KMS-11 (cell line): ENCODE measurements at regions not wholly inside any gene's neighbourhood (a gene's known extent, or its start where the extent isn't known, plus 50 kb on each side); places are given as distances from the start of the nearest gene placed in this dataset.

Experiments
- H2AFZ ChIP-seq: fragments of 200-600 bp; sonication (generic); 2 replicates; pipeline ENCODE4 v1.6.1; 2016; ENCODE audit warnings: antibody characterized with exemption, mixed run types, low read depth
- H3K27ac ChIP-seq: fragments of 200-600 bp; sonication (generic); 2 replicates; pipeline ENCODE4 v1.6.1; 2016; ENCODE audit warnings: mild to moderate bottlenecking, mixed run types
- H3K27me3 ChIP-seq: fragments of 200-600 bp; sonication (generic); 2 replicates; pipeline ENCODE4 v1.6.1; 2017; ENCODE audit warnings: mild to moderate bottlenecking, low read depth, mixed run types, moderate library complexity; ENCODE audit not compliant: insufficient read depth
- H3K36me3 ChIP-seq: fragments of 200-600 bp; sonication (generic); 2 replicates; pipeline ENCODE4 v1.6.1; 2017; ENCODE audit warnings: mild to moderate bottlenecking, mixed run types; ENCODE audit not compliant: insufficient read depth
- H3K4me1 ChIP-seq: fragments of 200-600 bp; sonication (generic); 2 replicates; pipeline ENCODE4 v1.6.1; 2016; ENCODE audit warnings: mild to moderate bottlenecking, low read depth, mixed run types; ENCODE audit not compliant: poor library complexity, severe bottlenecking
- H3K4me2 ChIP-seq: fragments of 200-600 bp; sonication (generic); 2 replicates; pipeline ENCODE4 v1.7.0; 2016; ENCODE audit warnings: mild to moderate bottlenecking, mixed run types
- H3K4me3 ChIP-seq: fragments of 200-600 bp; sonication (generic); IDR thresholded peaks from 2 replicates; pipeline ENCODE4 v1.6.1; 2017; ENCODE audit warnings: low read depth, low read length, mixed read lengths; ENCODE audit not compliant: insufficient read depth
- H3K79me2 ChIP-seq: fragments of 200-600 bp; sonication (generic); 2 replicates; pipeline ENCODE4 v1.6.1; 2016; ENCODE audit warnings: low read depth, mixed run types; ENCODE audit not compliant: insufficient read depth
- H3K9ac ChIP-seq: fragments of 200-600 bp; sonication (generic); 2 replicates; pipeline ENCODE4 v1.6.1; 2016; ENCODE audit warnings: mild to moderate bottlenecking, mixed run types
- H4K20me1 ChIP-seq: fragments of 200-600 bp; sonication (generic); 2 replicates; pipeline ENCODE4 v1.6.1; 2016; ENCODE audit warnings: mild to moderate bottlenecking, mixed run types; ENCODE audit not compliant: insufficient read depth
- CTCF ChIP-seq: fragments of 200-600 bp; sonication (generic); conservative IDR thresholded peaks from 2 replicates; pipeline ENCODE4 v1.6.1; 2017; ENCODE audit warnings: low read depth, mild to moderate bottlenecking, antibody characterized with exemption, low read length, moderate library complexity, mixed read lengths

GRCh38 chr12:34205401-34205800 lies 183.1 kb downstream of the ALG10 start:
- Histone ChIP-seq H3K27me3 (no peaks in the 10 kb centered on the region), H3K9ac (no peak overlapping the region), H3K27ac (no peak overlapping the region), H3K4me3 (no peak overlapping the region), H3K79me2 (no peaks in the 10 kb centered on the region), H4K20me1 (no peaks in the 10 kb centered on the region), H2AFZ (no peak overlapping the region), H3K4me2 (no peak overlapping the region), H3K4me1 (no peaks in the 10 kb centered on the region), H3K36me3 (no peaks in the 10 kb centered on the region)
- no peak for TF ChIP-seq CTCF

DNA sequence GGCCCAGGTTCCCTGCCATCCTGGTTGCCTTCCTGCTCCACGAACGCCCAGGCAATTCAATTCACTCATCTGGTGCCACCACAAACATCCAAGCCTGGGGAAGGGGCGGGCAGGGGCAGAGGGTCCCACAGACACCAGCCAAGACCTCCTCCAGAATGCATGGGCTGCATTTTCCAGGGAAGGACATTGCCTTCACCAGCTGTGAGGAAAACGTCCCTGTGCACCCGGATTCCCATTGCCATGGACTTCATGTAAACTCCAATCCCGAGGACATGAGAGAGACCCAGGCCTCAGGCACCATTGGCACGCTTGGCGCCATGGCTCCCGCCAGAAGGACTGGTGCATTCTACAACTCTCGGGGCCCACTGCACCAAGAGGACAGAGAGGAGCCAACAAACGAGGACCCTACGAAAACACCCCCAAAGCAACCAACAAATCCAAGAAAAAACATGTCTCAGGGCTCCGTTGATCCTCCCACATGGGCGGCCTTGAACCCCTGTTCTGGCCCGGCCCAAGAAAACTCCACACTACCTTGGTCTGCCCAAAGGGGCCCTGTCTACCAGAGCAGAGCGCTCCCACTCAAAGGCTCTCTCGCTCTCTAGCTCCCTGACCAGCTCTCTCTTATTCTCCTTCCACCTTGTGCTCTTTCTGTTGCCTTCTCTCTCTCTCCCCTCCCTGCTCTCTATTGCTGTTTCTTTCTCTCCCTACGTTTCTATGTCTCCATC lies 183.9 kb downstream of the ALG10 start:
- Histone ChIP-seq H3K9ac (no peak overlapping the region), H3K4me1 (no peaks in the 10 kb centered on the region), H3K27me3 (no peaks in the 10 kb centered on the region), H3K79me2 (no peaks in the 10 kb centered on the region), H3K36me3 (no peaks in the 10 kb centered on the region), H3K27ac (no peak overlapping the region), H2AFZ (no peak overlapping the region), H3K4me3 (no peak overlapping the region), H3K4me2 (no peak overlapping the region), H4K20me1 (no peaks in the 10 kb centered on the region)
- TF ChIP-seq CTCF: no peak

DNA sequence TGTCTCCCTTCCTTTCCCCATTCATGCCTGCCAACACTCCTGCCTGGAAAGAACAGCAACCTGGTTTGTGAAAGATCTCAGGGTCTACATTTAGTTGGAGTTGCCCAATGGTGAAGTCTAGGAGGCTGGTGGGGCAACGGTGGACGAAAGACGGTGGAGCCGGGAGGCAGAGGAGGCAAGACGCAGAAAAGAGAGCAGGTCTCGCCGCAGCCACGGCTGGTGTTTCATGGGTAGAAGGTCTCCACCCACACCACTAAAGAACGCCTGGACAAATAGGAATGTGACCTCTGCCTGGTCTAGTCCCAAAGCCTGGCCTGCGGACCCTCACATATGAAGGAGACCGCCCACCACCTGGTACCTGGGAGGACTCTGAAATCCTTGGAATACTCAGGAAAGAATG lies 185.6 kb downstream of the ALG10 start:
- Histone ChIP-seq H3K27ac (no peak overlapping the region), H4K20me1 (no peaks in the 10 kb centered on the region), H3K9ac (no peak overlapping the region), H3K27me3 (no peaks in the 10 kb centered on the region), H3K36me3 (no peaks in the 10 kb centered on the region), H2AFZ (no peak overlapping the region), H3K4me1 (no peaks in the 10 kb centered on the region), H3K4me3 (no peak overlapping the region), H3K4me2 (no peak overlapping the region), H3K79me2 (no peaks in the 10 kb centered on the region)
- no peak for TF ChIP-seq CTCF

DNA sequence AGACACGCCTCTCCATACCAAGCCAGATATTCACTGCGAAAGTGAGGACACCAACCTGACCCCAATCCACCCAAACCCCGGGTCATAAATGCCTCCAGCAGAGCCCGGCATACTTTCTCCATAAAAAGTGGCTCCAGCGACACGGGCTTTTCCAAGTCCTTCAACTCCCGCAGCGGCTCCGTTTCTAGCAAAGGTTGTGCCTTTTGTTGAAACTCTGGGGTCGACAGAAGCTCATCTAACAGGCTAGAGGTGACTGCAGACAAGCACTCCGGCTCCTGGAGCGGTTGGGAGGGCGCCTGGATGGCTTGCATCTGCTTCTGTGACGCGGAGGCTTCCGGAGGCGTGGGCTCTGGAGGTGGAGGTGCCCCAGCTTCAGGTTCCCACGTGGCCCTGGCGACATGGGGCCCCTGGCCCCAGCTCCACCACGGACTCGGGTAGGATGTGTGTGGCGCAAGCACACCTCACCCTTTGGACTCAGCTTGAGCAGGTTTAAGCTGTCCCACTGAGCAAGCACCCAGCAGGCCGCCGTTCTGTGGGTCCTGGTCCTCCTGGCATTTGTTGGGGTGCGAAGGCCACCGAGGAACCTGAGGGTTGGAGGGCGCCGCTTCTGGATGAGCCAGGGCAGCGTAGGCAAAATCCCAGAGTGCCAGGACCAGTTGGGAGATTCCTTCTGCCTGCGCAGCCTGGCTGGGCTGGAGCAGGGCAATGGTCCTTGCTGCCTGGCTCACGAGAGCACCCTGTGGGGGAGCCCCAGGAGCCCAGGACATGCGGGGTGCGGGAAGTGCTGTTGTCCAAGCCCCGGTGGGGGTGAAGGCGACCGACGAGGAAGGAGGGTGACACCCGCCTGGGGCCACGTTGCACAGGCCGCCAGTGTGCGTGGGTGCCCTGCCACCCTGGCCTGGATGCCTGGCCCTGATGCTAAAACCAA lies 186.3 kb downstream of the ALG10 start:
- no peaks in the 10 kb centered on the region for H3K4me1 ChIP-seq
- H3K4me3 ChIP-seq: no peak overlapping the region
- no peaks in the 10 kb centered on the region for H3K36me3 ChIP-seq
- no peak overlapping the region for H3K4me2 ChIP-seq
- H3K27ac ChIP-seq: no peak overlapping the region
- no peak for TF ChIP-seq CTCF
- H4K20me1 ChIP-seq: no peaks in the 10 kb centered on the region
- no peak overlapping the region for H2AFZ ChIP-seq
- H3K79me2 ChIP-seq: no peaks in the 10 kb centered on the region
- no peaks in the 10 kb centered on the region for H3K27me3 ChIP-seq
- H3K9ac ChIP-seq: no peak overlapping the region
